Choroid plexus epithelial cell (primary cell): ENCODE measurements at regions not wholly inside any gene's neighbourhood (a gene's known extent, or its start where the extent isn't known, plus 50 kb on each side); places are given as distances from the start of the nearest gene placed in this dataset.
A peak's percentile ranks its signal among the peaks of the same experiment; 100 is the strongest.
"Not testable (repeated sequence)": the region's sequence is repeated elsewhere in the genome, so short reads cannot be mapped to it uniquely, and the experiment has no call there.

Experiments
- DNase-seq: peaks from one replicate; pipeline ENCODE4 v3.0.0-alpha.2; 2010; ENCODE audit warnings: low read depth
- H3K4me3 ChIP-seq: 2 replicates; pipeline ENCODE4 v1.5.1; 2011; ENCODE audit warnings: low read depth, mild to moderate bottlenecking, control low read depth, low read length, moderate library complexity
- TF ChIP-seq, protein P1 (sequence below): conservative IDR thresholded peaks from 2 replicates; pipeline ENCODE4 v1.5.1; 2011; ENCODE audit warnings: low read depth, mild to moderate bottlenecking, control low read depth, inconsistent platforms, low read length, moderate library complexity

DNA sequence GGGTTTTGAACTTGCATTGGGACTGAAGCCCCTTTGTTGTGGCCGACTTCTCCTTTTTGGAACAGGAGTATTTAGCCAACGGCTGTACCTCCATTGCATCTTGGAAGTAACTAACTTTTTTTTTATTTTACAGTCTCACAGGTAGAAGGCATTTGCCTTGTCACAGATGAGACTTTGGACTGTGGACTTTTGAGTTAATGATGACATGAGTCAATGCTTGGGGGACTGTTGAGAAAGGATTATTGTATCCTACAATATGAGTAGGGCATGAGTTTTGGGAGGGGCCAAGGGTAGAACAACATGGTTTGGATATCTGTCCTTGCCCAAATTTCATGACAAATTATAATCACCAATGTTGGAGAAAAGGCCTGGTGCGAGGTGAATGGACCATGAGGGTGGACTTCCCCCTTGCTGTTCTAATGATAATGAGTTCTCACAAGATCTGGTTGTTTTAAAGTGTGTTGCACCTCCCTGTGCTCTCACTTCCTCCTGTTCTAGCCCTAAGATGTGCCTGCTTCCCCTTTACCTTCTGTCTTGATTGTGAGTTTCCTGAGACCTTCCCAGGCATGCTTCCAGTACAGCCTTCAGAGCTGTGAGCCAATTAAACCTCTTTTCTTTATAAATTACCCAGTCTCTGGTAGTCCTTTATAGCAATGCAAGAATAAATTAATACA lies 1269.4 kb upstream of the CHAC2 start:
- no peak for DNase-seq
- TF ChIP-seq, protein P1, sequence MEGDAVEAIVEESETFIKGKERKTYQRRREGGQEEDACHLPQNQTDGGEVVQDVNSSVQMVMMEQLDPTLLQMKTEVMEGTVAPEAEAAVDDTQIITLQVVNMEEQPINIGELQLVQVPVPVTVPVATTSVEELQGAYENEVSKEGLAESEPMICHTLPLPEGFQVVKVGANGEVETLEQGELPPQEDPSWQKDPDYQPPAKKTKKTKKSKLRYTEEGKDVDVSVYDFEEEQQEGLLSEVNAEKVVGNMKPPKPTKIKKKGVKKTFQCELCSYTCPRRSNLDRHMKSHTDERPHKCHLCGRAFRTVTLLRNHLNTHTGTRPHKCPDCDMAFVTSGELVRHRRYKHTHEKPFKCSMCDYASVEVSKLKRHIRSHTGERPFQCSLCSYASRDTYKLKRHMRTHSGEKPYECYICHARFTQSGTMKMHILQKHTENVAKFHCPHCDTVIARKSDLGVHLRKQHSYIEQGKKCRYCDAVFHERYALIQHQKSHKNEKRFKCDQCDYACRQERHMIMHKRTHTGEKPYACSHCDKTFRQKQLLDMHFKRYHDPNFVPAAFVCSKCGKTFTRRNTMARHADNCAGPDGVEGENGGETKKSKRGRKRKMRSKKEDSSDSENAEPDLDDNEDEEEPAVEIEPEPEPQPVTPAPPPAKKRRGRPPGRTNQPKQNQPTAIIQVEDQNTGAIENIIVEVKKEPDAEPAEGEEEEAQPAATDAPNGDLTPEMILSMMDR: no peak
- H3K4me3 ChIP-seq: no peak overlapping the region

DNA sequence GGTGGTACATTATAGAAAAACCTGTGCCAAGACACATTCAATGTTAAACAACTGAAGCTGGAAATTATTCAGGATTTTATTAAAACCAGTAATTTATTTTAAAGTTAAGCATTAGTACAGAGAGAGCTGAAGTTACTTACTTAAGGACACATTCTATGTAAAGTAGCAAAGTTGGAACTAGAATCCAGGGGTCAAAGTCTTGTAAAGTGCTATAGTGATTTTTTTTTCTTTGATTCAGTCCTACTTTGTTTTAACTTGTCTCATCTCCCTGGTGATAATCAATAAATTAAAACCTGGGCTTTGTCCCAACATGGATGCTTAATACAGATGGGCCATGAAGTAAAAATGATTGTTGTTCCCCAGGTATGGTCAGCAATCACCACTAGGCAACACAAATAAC lies 1271.8 kb upstream of the CHAC2 start:
- TF ChIP-seq, protein P1: no peak
- H3K4me3 ChIP-seq: no peak overlapping the region
- DNase-seq: no peak

DNA sequence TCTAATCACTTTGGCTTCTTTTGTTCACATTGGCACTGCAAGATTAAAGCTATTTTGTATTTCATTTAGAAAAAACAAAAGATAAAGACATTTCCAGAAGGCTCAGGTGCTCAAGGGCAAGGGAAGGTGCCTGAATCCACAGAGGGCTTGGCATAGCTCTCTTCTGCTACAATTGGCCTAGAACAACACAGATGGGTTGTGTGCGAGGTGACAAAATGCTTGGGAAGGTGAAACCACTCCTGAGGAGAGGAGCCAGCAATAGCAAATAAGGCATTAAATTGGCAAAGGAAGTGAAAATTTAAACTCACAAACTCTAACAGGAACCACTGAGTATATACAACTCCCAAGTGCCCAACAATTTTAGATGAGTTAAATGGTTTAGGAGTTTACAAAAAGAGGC lies 1290.4 kb upstream of the CHAC2 start:
- TF ChIP-seq, protein P1: no peak
- no peak overlapping the region for H3K4me3 ChIP-seq
- DNase-seq: no peak

DNA sequence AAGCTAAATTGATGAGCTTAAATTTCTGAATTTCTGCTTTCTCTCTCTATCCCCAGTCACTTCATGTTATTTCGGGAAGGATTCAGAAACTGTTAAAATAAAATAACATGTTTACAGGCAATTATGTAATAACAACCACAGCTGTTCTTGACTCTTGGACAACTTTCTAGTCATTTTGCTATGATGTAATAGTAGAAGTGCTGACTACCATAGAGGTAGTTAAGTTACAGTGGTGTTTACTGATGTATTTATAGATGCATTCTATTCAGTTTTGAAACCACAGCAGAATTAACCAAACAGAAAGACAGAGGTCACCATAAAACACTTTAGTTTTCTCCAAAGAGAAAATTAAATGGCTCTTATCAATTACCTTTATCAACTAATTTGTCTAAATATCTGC lies 1292.0 kb upstream of the CHAC2 start:
- no peak overlapping the region for H3K4me3 ChIP-seq
- TF ChIP-seq, protein P1: no peak
- DNase-seq: peak; percentile 14

DNA sequence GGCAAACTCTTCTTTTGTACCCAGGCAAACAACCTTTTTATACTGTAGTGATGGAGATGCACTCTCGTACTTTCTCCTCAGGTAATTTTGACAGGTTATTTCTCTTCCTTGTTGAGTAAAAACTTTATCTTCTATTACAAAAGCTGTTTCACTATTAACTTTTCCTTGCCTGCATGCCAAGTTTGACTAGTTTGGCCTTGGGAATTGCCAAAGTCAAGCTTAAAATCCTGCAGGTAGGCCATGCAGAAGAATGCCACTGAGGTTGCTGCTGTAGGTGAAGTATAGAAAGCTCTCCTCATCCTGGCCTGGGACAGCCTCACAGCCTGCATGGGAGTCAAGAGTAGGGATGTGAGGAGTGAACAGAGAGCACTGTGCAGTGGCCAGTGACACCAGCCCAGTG lies 1293.5 kb upstream of the CHAC2 start:
- TF ChIP-seq, protein P1: no peak
- DNase-seq: no peak
- no peak overlapping the region for H3K4me3 ChIP-seq

DNA sequence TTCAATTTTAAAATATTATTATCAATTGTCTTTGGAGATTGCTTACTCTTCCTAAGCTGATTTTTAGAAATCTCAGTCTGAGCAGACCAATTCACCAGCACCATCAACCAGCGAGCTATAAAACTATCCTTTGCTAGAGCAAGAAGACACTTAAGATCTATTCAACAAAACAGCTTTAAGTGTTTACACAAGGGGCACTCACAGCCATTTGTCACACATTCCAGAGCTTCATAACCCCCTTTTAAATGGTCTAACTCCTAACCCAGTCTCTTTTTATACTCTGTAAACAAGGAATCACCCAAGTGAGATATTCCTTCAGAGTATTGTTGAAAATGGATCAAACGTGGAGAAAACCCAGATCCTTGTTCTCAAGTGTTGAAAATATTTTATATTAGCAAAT lies 1294.1 kb upstream of the CHAC2 start:
- DNase-seq: no peak
- TF ChIP-seq, protein P1: no peak
- no peak overlapping the region for H3K4me3 ChIP-seq

DNA sequence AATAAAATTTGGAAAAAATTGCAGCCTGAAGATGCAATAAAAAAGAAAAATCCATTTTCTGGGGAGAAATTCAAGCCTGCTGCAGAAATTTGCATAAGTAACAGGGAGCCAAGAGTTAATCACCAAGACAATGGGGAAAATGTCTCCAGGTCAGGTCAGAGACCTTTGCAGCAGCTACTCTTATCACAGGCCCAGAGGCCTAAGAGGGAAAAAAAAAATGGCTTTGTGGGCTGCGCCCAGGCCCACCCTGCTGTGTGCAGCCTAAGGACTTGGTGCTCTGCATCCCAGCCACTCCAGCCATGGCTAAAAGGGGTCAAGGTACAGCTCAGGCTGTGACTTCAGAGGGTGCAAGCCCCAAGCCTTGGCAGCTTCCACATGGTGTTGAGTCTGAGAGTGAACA lies 1297.1 kb upstream of the CHAC2 start:
- H3K4me3 ChIP-seq, DNase-seq: not testable (repeated sequence)
